Loucy (cell line): ENCODE measurements at regions not wholly inside any gene's neighbourhood (a gene's known extent, or its start where the extent isn't known, plus 50 kb on each side); places are given as distances from the start of the nearest gene placed in this dataset.

Experiments
- EZH2phosphoT487 ChIP-seq: fragments of 200-600 bp; IDR thresholded peaks from 2 replicates; pipeline ENCODE4 v1.6.1; 2018; ENCODE audit warnings: antibody characterized with exemption, mild to moderate bottlenecking, moderate library complexity, borderline replicate concordance
- TF ChIP-seq, protein P1 (sequence below): fragments of 200-600 bp; sonication (generic); conservative IDR thresholded peaks from 2 replicates; pipeline ENCODE4 v1.5.1; 2014; ENCODE audit warnings: mild to moderate bottlenecking, antibody characterized with exemption, low read length

DNA sequence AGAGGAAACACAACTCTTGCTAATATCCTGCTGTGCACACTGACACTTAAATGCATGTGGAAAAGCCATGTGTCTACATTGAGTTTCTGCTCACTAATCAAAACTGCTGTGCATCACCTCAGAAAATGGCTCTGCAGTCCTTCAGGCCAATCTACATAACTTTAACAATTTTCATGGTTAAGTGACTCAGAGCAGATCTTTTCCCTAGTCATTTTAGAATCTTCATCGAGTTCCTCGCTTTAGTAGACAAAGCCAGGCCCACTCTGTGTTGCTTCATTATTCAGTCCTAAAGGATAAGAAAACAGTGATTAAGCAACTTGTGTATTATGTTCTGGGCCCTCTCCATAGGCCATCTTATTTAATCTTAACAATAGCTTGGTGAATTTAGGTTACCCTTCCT lies 250.0 kb downstream of the KCNC2 start:
- TF ChIP-seq, protein P1, sequence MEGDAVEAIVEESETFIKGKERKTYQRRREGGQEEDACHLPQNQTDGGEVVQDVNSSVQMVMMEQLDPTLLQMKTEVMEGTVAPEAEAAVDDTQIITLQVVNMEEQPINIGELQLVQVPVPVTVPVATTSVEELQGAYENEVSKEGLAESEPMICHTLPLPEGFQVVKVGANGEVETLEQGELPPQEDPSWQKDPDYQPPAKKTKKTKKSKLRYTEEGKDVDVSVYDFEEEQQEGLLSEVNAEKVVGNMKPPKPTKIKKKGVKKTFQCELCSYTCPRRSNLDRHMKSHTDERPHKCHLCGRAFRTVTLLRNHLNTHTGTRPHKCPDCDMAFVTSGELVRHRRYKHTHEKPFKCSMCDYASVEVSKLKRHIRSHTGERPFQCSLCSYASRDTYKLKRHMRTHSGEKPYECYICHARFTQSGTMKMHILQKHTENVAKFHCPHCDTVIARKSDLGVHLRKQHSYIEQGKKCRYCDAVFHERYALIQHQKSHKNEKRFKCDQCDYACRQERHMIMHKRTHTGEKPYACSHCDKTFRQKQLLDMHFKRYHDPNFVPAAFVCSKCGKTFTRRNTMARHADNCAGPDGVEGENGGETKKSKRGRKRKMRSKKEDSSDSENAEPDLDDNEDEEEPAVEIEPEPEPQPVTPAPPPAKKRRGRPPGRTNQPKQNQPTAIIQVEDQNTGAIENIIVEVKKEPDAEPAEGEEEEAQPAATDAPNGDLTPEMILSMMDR = no peak
- TF ChIP-seq EZH2phosphoT487 = no peak
